K562 (cell line): ENCODE measurements at regions not wholly inside any gene's neighbourhood (a gene's known extent, or its start where the extent isn't known, plus 50 kb on each side); places are given as distances from the start of the nearest gene placed in this dataset.

ENCODE experiments used
- ATF7 ChIP-seq: fragments of 450-650 bp; IDR thresholded peaks from 2 replicates; pipeline ENCODE4 v1.7.1; 2014; ENCODE audit warnings: mild to moderate bottlenecking, moderate library complexity
- CBFB ChIP-seq: sonication (generic); formaldehyde crosslinking; IDR thresholded peaks from 2 replicates; pipeline ENCODE4 v1.4.0; 2020; ENCODE audit warnings: mild to moderate bottlenecking, missing genetic modification reagents
- CXXC5 ChIP-seq: fragments of 250-450 bp; sonication (Bioruptor Pico); IDR thresholded peaks from 2 replicates; pipeline ENCODE4 v1.8.0; 2022; ENCODE audit warnings: inconsistent platforms, mild to moderate bottlenecking, moderate library complexity
- DIDO1 ChIP-seq: fragments of 450-650 bp; IDR thresholded peaks from 2 replicates; pipeline ENCODE4 v1.6.1; 2016; ENCODE audit warnings: low read depth, missing biosample characterization, missing genetic modification characterization
- EP400 ChIP-seq: fragments of 450-650 bp; IDR thresholded peaks from 2 replicates; pipeline ENCODE4 v1.6.1; 2017; ENCODE audit warnings: antibody characterized with exemption, mild to moderate bottlenecking, moderate library complexity
- ETS2 ChIP-seq: IDR thresholded peaks from 2 replicates; pipeline ENCODE4 v1.6.1; 2016; ENCODE audit warnings: borderline replicate concordance, missing genetic modification characterization, mild to moderate bottlenecking, moderate library complexity, missing compliant biosample characterization; ENCODE audit not compliant: poor library complexity, severe bottlenecking
- FOXJ2 ChIP-seq: fragments of 200-800 bp; sonication (Bioruptor generic); IDR thresholded peaks from 2 replicates; pipeline ENCODE4 v1.6.1; 2016; ENCODE audit warnings: missing genetic modification characterization, missing compliant biosample characterization
- LEF1 ChIP-seq: fragments of 450-650 bp; IDR thresholded peaks from 2 replicates; pipeline ENCODE4 v1.6.1; 2016; ENCODE audit warnings: mild to moderate bottlenecking
- NBN ChIP-seq: fragments of 450-650 bp; IDR thresholded peaks from 2 replicates; pipeline ENCODE4 v1.6.1; 2016; ENCODE audit warnings: low read depth, mild to moderate bottlenecking
- PHF8 ChIP-seq: fragments of 200-600 bp; sonication (generic); IDR thresholded peaks from 2 replicates; pipeline ENCODE4 v1.6.1; 2012; ENCODE audit warnings: mixed run types, mild to moderate bottlenecking, inconsistent platforms, low read length, moderate library complexity, borderline replicate concordance
- POLR2H ChIP-seq: IDR thresholded peaks from 2 replicates; pipeline ENCODE4 v1.6.1; 2016; ENCODE audit warnings: missing genetic modification characterization, low read depth, mild to moderate bottlenecking, control low read depth, missing compliant biosample characterization, moderate library complexity
- RAD51 ChIP-seq: fragments of 450-650 bp; IDR thresholded peaks from 2 replicates; pipeline ENCODE4 v1.7.1; 2016; ENCODE audit warnings: low read depth, mild to moderate bottlenecking, borderline replicate concordance
- RBFOX2 ChIP-seq: fragments of 200-400 bp; formaldehyde crosslinking; IDR thresholded peaks from 2 replicates; pipeline ENCODE4 v1.6.1; 2017; ENCODE audit warnings: low read depth, mild to moderate bottlenecking, low read length, moderate library complexity
- TAF1 ChIP-seq: IDR thresholded peaks from 2 replicates; pipeline ENCODE4 v1.6.1; 2011; ENCODE audit warnings: mild to moderate bottlenecking, low read length, moderate library complexity; ENCODE audit not compliant: insufficient read depth, control insufficient read depth, severe bottlenecking; ENCODE audit errors: extremely low read depth
- TAF9B ChIP-seq: fragments of 450-650 bp; IDR thresholded peaks from 2 replicates; pipeline ENCODE4 v1.6.1; 2018; ENCODE audit warnings: mild to moderate bottlenecking; ENCODE audit not compliant: partially characterized antibody
- TCF7 ChIP-seq: sonication (generic); IDR thresholded peaks from 2 replicates; pipeline ENCODE4 v1.6.1; 2016; ENCODE audit warnings: antibody characterized with exemption, borderline replicate concordance
- ZNF384 ChIP-seq: IDR thresholded peaks from 2 replicates; pipeline ENCODE4 v1.6.1; 2012; ENCODE audit warnings: low read depth, low read length, improper control_type of control experiment
- ZNF644 ChIP-seq: fragments of 200-800 bp; sonication (Bioruptor generic); IDR thresholded peaks from 2 replicates; pipeline ENCODE4 v1.6.1; 2016; ENCODE audit warnings: low read depth, missing genetic modification characterization, missing compliant biosample characterization
- TF ChIP-seq, protein P1 (sequence below): sonication (generic); formaldehyde crosslinking; IDR thresholded peaks from 2 replicates; pipeline ENCODE4 v1.8.1; 2023; ENCODE audit warnings: mild to moderate bottlenecking, missing genetic modification reagents
- TF ChIP-seq, protein P2 (sequence below): fragments of 450-650 bp; formaldehyde crosslinking; IDR thresholded peaks from 2 replicates; pipeline ENCODE4 v1.4.0; 2022; ENCODE audit warnings: mild to moderate bottlenecking, moderate library complexity
- TF ChIP-seq, protein P3 (sequence below): sonication (generic); IDR thresholded peaks from 2 replicates; pipeline ENCODE4 v1.6.1; 2016
- TF ChIP-seq, protein P4 (sequence below): fragments of 450-650 bp; IDR thresholded peaks from 2 replicates; pipeline ENCODE4 v1.6.1; 2018; ENCODE audit not compliant: partially characterized antibody

DNA sequence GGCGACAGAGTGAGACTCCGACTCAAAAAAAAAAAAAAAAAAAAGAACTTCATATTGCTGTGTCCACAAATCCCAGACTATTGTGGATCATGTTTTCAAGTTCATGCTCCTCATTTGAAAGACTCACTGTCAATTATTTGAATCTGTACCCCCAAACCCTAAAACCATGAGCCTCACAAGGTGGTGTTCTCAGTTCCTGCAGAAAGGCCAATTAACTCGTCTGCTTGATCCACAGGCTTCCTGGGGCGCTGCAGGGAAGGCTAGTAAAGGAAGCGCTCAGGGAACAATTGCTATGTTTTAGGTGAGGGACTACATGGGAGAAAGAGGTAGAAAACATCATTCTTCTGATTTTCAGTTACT, 396.8 kb upstream of the NETO1 start (continued):
- TF ChIP-seq, protein P1, sequence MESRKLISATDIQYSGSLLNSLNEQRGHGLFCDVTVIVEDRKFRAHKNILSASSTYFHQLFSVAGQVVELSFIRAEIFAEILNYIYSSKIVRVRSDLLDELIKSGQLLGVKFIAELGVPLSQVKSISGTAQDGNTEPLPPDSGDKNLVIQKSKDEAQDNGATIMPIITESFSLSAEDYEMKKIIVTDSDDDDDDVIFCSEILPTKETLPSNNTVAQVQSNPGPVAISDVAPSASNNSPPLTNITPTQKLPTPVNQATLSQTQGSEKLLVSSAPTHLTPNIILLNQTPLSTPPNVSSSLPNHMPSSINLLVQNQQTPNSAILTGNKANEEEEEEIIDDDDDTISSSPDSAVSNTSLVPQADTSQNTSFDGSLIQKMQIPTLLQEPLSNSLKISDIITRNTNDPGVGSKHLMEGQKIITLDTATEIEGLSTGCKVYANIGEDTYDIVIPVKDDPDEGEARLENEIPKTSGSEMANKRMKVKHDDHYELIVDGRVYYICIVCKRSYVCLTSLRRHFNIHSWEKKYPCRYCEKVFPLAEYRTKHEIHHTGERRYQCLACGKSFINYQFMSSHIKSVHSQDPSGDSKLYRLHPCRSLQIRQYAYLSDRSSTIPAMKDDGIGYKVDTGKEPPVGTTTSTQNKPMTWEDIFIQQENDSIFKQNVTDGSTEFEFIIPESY (CRISPR knock-in tag): no peak
- TF ChIP-seq, protein P2, sequence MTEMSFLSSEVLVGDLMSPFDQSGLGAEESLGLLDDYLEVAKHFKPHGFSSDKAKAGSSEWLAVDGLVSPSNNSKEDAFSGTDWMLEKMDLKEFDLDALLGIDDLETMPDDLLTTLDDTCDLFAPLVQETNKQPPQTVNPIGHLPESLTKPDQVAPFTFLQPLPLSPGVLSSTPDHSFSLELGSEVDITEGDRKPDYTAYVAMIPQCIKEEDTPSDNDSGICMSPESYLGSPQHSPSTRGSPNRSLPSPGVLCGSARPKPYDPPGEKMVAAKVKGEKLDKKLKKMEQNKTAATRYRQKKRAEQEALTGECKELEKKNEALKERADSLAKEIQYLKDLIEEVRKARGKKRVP (CRISPR knock-in tag): no peak
- TF ChIP-seq RAD51: no peak
- TF ChIP-seq ATF7: 0 out of 2 replicates have a peak, but pooled peaks have one; percentile 5
- peak; percentile 77 for TF ChIP-seq ZNF384
- peak; percentile 14 for TF ChIP-seq TAF9B
- TF ChIP-seq FOXJ2 (tag): no peak
- 0 out of 2 replicates have a peak, but pooled peaks have one; percentile 31 for TF ChIP-seq EP400
- TF ChIP-seq PHF8: peak; percentile 35; the same call in 1 of the 2 replicates
- TF ChIP-seq CBFB (CRISPR knock-in tag): no peak
- TF ChIP-seq, protein P3, sequence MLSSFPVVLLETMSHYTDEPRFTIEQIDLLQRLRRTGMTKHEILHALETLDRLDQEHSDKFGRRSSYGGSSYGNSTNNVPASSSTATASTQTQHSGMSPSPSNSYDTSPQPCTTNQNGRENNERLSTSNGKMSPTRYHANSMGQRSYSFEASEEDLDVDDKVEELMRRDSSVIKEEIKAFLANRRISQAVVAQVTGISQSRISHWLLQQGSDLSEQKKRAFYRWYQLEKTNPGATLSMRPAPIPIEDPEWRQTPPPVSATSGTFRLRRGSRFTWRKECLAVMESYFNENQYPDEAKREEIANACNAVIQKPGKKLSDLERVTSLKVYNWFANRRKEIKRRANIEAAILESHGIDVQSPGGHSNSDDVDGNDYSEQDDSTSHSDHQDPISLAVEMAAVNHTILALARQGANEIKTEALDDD: peak; percentile 29; the same call in 1 of the 2 replicates
- TF ChIP-seq, protein P4, sequence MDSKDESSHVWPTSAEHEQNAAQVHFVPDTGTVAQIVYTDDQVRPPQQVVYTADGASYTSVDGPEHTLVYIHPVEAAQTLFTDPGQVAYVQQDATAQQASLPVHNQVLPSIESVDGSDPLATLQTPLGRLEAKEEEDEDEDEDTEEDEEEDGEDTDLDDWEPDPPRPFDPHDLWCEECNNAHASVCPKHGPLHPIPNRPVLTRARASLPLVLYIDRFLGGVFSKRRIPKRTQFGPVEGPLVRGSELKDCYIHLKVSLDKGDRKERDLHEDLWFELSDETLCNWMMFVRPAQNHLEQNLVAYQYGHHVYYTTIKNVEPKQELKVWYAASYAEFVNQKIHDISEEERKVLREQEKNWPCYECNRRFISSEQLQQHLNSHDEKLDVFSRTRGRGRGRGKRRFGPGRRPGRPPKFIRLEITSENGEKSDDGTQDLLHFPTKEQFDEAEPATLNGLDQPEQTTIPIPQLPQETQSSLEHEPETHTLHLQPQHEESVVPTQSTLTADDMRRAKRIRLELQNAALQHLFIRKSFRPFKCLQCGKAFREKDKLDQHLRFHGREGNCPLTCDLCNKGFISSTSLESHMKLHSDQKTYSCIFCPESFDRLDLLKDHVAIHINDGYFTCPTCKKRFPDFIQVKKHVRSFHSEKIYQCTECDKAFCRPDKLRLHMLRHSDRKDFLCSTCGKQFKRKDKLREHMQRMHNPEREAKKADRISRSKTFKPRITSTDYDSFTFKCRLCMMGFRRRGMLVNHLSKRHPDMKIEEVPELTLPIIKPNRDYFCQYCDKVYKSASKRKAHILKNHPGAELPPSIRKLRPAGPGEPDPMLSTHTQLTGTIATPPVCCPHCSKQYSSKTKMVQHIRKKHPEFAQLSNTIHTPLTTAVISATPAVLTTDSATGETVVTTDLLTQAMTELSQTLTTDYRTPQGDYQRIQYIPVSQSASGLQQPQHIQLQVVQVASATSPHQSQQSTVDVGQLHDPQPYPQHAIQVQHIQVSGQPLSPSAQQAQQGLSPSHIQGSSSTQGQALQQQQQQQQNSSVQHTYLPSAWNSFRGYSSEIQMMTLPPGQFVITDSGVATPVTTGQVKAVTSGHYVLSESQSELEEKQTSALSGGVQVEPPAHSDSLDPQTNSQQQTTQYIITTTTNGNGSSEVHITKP: peak; percentile 55
- TF ChIP-seq ETS2 (tag): no peak
- 0 out of 2 replicates have a peak, but pooled peaks have one; percentile 4 for TF ChIP-seq POLR2H (tag)
- TF ChIP-seq LEF1: 0 out of 2 replicates have a peak, but pooled peaks have one; percentile 16
- no peak for TF ChIP-seq ZNF644 (tag)
- TF ChIP-seq DIDO1 (tag): no peak
- TF ChIP-seq RBFOX2: peak; percentile 26; the same call in 1 of the 2 replicates
- TF ChIP-seq CXXC5 (CRISPR knock-in tag): peak; percentile 10; the same call in 1 of the 2 replicates
- peak; percentile 64; the same call in 1 of the 2 replicates for TF ChIP-seq NBN
- peak; percentile 6 for TF ChIP-seq TAF1
- TF ChIP-seq TCF7: no peak
